ENCODE measurements at regions not wholly inside any gene's neighbourhood (a gene's known extent, or its start where the extent isn't known, plus 50 kb on each side); places are given as distances from the start of the nearest gene placed in this dataset.

DNA sequence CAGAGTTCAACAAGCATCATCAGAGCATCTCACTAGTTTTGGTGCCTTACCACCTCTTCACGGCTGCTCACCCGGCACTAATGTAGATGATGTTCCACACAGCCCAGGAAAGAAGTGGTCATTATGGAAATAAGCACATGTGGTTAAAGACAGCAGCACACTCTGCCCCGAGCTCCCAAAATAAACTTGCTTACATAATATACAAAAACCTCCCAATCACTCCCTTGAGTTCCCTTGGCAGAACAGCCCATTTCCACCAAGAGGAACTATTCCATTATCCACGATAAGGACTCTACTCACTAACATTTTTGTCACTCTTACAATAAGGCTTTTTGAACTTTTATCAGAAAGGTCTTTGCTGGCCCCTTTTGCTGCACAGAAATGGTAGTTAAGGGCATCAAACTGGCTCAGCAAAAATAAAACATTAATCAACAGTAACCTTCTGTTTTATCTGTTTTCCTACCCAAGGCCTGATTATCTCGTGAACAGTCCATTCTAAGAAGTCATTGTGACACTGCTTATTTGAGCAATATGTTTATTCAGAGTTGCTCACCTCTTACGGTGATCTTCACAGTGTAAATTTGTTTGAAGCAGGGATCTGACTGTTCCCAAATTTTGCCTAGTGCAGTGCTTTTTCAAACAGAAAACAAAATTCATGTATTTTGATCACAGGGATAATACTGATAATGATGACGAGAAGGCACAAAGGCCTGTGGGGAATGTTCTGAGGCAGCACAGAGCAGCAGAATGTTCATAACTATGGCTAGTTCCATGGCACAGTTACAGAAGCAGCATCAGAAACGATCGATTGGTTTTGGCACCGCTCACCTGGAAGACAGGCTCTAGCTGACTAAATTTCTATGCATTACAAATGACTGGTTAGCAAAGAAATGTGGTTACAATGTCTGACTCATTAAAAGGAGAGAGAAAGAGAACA is 399.8 kb upstream of the PIK3R1 start:
- TF ChIP-seq, protein P1, sequence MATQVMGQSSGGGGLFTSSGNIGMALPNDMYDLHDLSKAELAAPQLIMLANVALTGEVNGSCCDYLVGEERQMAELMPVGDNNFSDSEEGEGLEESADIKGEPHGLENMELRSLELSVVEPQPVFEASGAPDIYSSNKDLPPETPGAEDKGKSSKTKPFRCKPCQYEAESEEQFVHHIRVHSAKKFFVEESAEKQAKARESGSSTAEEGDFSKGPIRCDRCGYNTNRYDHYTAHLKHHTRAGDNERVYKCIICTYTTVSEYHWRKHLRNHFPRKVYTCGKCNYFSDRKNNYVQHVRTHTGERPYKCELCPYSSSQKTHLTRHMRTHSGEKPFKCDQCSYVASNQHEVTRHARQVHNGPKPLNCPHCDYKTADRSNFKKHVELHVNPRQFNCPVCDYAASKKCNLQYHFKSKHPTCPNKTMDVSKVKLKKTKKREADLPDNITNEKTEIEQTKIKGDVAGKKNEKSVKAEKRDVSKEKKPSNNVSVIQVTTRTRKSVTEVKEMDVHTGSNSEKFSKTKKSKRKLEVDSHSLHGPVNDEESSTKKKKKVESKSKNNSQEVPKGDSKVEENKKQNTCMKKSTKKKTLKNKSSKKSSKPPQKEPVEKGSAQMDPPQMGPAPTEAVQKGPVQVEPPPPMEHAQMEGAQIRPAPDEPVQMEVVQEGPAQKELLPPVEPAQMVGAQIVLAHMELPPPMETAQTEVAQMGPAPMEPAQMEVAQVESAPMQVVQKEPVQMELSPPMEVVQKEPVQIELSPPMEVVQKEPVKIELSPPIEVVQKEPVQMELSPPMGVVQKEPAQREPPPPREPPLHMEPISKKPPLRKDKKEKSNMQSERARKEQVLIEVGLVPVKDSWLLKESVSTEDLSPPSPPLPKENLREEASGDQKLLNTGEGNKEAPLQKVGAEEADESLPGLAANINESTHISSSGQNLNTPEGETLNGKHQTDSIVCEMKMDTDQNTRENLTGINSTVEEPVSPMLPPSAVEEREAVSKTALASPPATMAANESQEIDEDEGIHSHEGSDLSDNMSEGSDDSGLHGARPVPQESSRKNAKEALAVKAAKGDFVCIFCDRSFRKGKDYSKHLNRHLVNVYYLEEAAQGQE (IDR thresholded peaks at IDR 0.05; ENCODE audit: insufficient read depth in 1 of 2, low read depth in 2 of 2, low read length in 2 of 2), result no peak
- TF ChIP-seq POLR2AphosphoS5 (IDR thresholded peaks at IDR 0.05; ENCODE audit: low read depth, low read length) (no peak), TAF1 (IDR thresholded peaks at IDR 0.05; ENCODE audit: borderline replicate concordance, insufficient read depth, low read length) (no peak), SIN3A (IDR thresholded peaks at IDR 0.05; ENCODE audit: borderline replicate concordance, insufficient read depth, low read length) (no peak)

All from PFSK-1 (cell line).